Astrocyte (in vitro differentiated cells and primary cell): ENCODE measurements at regions not wholly inside any gene's neighbourhood (a gene's known extent, or its start where the extent isn't known, plus 50 kb on each side); places are given as distances from the start of the nearest gene placed in this dataset.

Source experiments
- CTCF ChIP-seq: IDR thresholded peaks from 2 replicates; pipeline ENCODE4 v1.5.1; 2011; ENCODE audit warnings: low read depth, mild to moderate bottlenecking, inconsistent platforms, low read length, moderate library complexity; ENCODE audit not compliant: insufficient read depth
- EZH2 ChIP-seq: IDR thresholded peaks from 2 replicates; pipeline ENCODE4 v1.6.1; 2012; ENCODE audit warnings: mild to moderate bottlenecking, low read length, inconsistent platforms; ENCODE audit not compliant: insufficient read depth

GRCh38 chr5:35488791-35489190 is 128.9 kb upstream of the SPEF2 start:
- TF ChIP-seq CTCF: no peak
- TF ChIP-seq EZH2: no peak
